ACC112 (cell line): ENCODE measurements at regions not wholly inside any gene's neighbourhood (a gene's known extent, or its start where the extent isn't known, plus 50 kb on each side); places are given as distances from the start of the nearest gene placed in this dataset.

ENCODE experiments used
- H2AFZ ChIP-seq: fragments of 200-600 bp; sonication (generic); one replicate; pipeline ENCODE4 v1.6.0; 2017; ENCODE audit warnings: antibody characterized with exemption, low read length; ENCODE audit not compliant: unreplicated experiment
- H3K27ac ChIP-seq: fragments of 200-600 bp; sonication (generic); 2 replicates; pipeline ENCODE4 v1.5.1; 2014; ENCODE audit warnings: low read depth, mild to moderate bottlenecking, antibody characterized with exemption, low read length, moderate library complexity
- H3K27me3 ChIP-seq: fragments of 200-600 bp; sonication (generic); 2 replicates; pipeline ENCODE4 v1.6.1; 2014; ENCODE audit warnings: mild to moderate bottlenecking, antibody characterized with exemption, low read length, moderate library complexity, mixed read lengths; ENCODE audit not compliant: insufficient read depth
- H3K36me3 ChIP-seq: fragments of 200-600 bp; sonication (generic); 2 replicates; pipeline ENCODE4 v1.6.1; 2016; ENCODE audit warnings: mild to moderate bottlenecking, antibody characterized with exemption, low read length, moderate library complexity, mixed read lengths; ENCODE audit not compliant: insufficient read depth
- H3K4me1 ChIP-seq: fragments of 200-600 bp; sonication (generic); one replicate; pipeline ENCODE4 v1.6.1; 2016; ENCODE audit warnings: low read length, mixed read lengths; ENCODE audit not compliant: insufficient read depth, unreplicated experiment, control insufficient read depth
- H3K4me3 ChIP-seq: fragments of 200-600 bp; sonication (generic); 2 replicates; pipeline ENCODE4 v1.5.1; 2014; ENCODE audit warnings: mild to moderate bottlenecking, low read depth, low read length
- H3K79me2 ChIP-seq: fragments of 200-600 bp; sonication (generic); one replicate; pipeline ENCODE4 v1.6.0; 2016; ENCODE audit warnings: low read length; ENCODE audit not compliant: control insufficient read depth, unreplicated experiment, insufficient read depth

DNA sequence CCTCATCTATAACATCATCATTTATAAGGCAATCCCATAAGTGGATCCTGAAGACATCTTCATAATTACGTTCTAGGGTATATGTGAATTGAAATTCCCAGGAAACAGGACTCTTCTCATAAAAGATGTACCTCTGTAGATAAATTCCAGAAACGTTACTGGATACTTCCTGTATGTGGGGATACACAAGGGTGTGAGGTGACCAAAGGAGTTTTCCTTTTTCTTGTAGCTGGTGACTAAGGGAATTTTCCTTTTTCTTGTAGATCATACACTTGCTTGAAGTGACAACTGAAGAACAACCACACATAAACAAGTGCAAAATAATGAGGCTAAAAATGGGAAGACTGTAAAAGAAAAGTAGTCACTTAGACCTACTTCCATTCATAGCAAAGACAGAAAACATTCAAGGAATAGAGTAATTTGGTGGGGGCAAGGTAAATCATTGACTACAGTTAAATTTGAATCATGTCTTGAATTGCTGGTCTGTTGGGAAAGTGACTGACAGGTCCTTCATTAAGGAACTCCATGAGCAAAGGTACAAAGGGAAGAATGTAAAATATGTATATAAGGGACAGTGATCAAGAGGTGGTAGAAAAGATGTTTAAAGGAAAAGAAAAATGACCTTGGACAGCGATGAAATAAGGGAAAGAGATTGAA, 53.2 kb upstream of the UBE2E3 start:
- H3K79me2 ChIP-seq: no peaks in the 10 kb centered on the region
- no peak overlapping the region for H2AFZ ChIP-seq
- no peaks in the 10 kb centered on the region for H3K4me1 ChIP-seq
- no peaks in the 10 kb centered on the region for H3K36me3 ChIP-seq
- H3K27me3 ChIP-seq: no peaks in the 10 kb centered on the region
- H3K27ac ChIP-seq: no peak overlapping the region
- no peak overlapping the region for H3K4me3 ChIP-seq

DNA sequence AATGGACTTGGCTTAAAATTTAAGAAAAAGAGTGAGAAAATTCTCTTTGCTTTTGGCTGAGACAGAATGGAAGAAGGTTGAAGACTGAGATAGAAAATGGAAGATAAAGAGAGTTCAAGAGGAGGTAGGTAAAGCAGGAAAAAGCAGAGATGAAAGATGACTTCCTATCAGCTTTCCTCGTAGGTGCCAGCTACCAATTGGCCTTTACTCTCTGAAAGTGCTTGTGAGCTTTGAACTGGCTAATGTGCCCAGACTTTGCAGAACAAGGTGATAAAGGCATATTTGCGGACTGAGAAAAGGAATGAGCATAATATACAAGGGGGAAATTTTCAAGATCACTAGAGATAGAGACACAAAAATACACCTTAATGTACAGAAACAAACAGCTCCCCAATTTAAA, 54.7 kb upstream of the UBE2E3 start:
- no peak overlapping the region for H2AFZ ChIP-seq
- no peak overlapping the region for H3K27ac ChIP-seq
- no peak overlapping the region for H3K4me3 ChIP-seq
- H3K4me1 ChIP-seq: no peaks in the 10 kb centered on the region
- H3K79me2 ChIP-seq: no peaks in the 10 kb centered on the region
- no peaks in the 10 kb centered on the region for H3K27me3 ChIP-seq
- H3K36me3 ChIP-seq: no peaks in the 10 kb centered on the region

DNA sequence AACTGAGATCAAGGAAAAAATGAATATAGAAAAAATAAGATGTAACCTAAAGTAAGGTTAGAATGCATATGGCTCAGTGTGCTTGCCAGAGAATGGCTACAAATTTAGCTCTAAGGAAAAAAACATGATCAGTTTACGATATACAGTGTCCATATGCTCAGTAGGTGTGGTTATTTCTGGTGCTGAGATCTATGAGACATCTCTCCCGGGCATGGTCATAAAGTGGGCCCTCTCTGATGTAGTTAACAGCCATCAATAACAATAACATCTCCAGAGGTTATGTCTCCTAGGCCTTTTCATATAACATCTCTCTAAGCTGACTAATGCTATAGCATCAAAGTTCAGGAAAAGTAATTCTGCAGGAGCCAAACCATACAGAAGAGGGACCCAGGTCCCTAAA, 56.3 kb upstream of the UBE2E3 start:
- no peak overlapping the region for H2AFZ ChIP-seq

GRCh38 chr2:180910831-180911665, 69.4 kb upstream of the UBE2E3 start:
- Histone ChIP-seq H3K4me3 (no peak overlapping the region), H3K27me3 (no peaks in the 10 kb centered on the region), H3K36me3 (no peaks in the 10 kb centered on the region), H3K4me1 (peaks cover 13% of the 10 kb centered on the region), H2AFZ (peak overlapping the region; percentile 15), H3K79me2 (no peaks in the 10 kb centered on the region), H3K27ac (no peak overlapping the region)

More for the DNA sequence above, 56.3 kb upstream of the UBE2E3 start:
- H3K79me2 ChIP-seq: no peaks in the 10 kb centered on the region
- H3K27me3 ChIP-seq: no peaks in the 10 kb centered on the region
- H3K27ac ChIP-seq: no peak overlapping the region
- no peak overlapping the region for H3K4me3 ChIP-seq
- no peaks in the 10 kb centered on the region for H3K4me1 ChIP-seq
- H3K36me3 ChIP-seq: no peaks in the 10 kb centered on the region

- H3K27ac ChIP-seq: no peak overlapping the region
- peaks cover 13% of the 10 kb centered on the region for H3K4me1 ChIP-seq
- H3K27me3 ChIP-seq: no peaks in the 10 kb centered on the region
- no peaks in the 10 kb centered on the region for H3K36me3 ChIP-seq
- no peak overlapping the region for H3K4me3 ChIP-seq
- H3K79me2 ChIP-seq: no peaks in the 10 kb centered on the region
- H2AFZ ChIP-seq: peak overlapping the region; percentile 33
Observed at GRCh38 chr2:180907731-180908130, 72.7 kb upstream of the UBE2E3 start.

DNA sequence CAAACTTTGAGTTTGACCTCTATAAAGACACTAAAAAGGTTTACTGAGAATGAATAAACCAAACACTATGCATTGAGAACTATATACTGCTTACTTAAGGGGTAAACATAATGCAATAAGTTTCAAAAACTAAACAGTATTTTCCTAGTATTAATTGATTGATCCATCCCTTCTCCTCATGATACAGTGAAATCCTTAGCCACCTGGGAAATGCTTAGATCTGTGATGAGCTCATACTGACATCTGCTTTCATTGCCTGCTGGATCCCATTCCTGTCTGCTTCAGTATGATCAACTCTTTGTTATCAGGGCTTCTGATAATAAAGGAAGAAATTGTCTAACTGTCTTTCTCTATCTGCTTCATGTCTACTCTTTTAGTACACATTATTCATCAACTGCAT, 74.9 kb upstream of the UBE2E3 start:
- no peak overlapping the region for H3K4me3 ChIP-seq
- H3K36me3 ChIP-seq: no peaks in the 10 kb centered on the region
- no peak overlapping the region for H3K27ac ChIP-seq
- H3K27me3 ChIP-seq: no peaks in the 10 kb centered on the region
- peaks cover 13% of the 10 kb centered on the region for H3K4me1 ChIP-seq
- H2AFZ ChIP-seq: no peak overlapping the region
- no peaks in the 10 kb centered on the region for H3K79me2 ChIP-seq

GRCh38 chr2:180905002-180905401, 75.4 kb upstream of the UBE2E3 start:
- Histone ChIP-seq H3K27me3 (no peaks in the 10 kb centered on the region), H3K36me3 (no peaks in the 10 kb centered on the region), H3K79me2 (no peaks in the 10 kb centered on the region), H3K4me3 (no peak overlapping the region), H2AFZ (no peak overlapping the region), H3K27ac (no peak overlapping the region), H3K4me1 (peaks cover 13% of the 10 kb centered on the region)

DNA sequence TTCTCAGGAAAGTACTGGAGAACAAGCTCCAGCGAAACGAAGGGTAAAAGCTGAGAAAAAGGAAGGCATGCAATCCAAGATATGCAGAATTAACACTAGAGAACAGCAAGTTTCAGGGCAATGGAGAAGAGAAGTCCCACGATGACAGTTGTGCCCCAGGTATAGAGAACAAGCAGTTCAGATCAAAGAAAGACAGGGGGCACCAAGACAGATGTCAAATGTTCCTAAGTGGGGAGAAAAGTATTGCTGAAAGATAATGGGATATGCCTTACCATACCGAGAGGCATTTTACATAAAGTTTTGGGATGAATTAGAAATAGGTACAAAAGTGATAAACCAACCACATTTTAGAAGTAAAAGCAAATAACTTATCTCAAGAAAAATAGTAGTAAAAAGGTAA, 79.1 kb upstream of the UBE2E3 start:
- H2AFZ ChIP-seq: no peak overlapping the region
- H3K27ac ChIP-seq: no peak overlapping the region
- H3K4me1 ChIP-seq: no peaks in the 10 kb centered on the region
- no peak overlapping the region for H3K4me3 ChIP-seq
- H3K36me3 ChIP-seq: no peaks in the 10 kb centered on the region
- no peaks in the 10 kb centered on the region for H3K79me2 ChIP-seq
- no peaks in the 10 kb centered on the region for H3K27me3 ChIP-seq

GRCh38 chr2:180893752-180894151, 86.7 kb upstream of the UBE2E3 start:
- Histone ChIP-seq H3K36me3 (no peaks in the 10 kb centered on the region), H2AFZ (no peak overlapping the region), H3K27ac (no peak overlapping the region), H3K4me3 (no peak overlapping the region), H3K79me2 (no peaks in the 10 kb centered on the region), H3K27me3 (no peaks in the 10 kb centered on the region), H3K4me1 (peaks cover 10% of the 10 kb centered on the region)

DNA sequence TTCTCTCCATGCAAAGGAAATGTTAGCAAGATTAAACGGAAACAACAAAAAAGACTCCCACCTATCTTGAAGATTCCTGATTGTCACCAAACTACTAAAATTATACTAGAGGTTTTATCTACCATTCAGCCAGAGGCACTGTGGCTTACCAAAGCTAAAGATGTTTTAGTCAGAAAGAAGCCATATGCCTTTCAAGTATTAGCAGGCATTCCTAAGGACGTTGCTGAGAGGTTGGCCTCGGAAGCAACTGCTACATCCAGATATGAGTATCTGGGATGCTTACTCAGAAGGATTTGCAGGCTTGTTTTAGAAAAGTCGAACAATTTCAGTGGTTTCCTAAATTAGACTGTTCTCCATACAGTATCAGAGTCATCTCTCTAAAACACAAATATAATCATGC, 88.3 kb upstream of the UBE2E3 start:
- H3K4me3 ChIP-seq: no peak overlapping the region
- no peaks in the 10 kb centered on the region for H3K36me3 ChIP-seq
- H2AFZ ChIP-seq: no peak overlapping the region
- H3K27me3 ChIP-seq: no peaks in the 10 kb centered on the region
- H3K4me1 ChIP-seq: peaks cover 10% of the 10 kb centered on the region
- no peaks in the 10 kb centered on the region for H3K79me2 ChIP-seq
- no peak overlapping the region for H3K27ac ChIP-seq

DNA sequence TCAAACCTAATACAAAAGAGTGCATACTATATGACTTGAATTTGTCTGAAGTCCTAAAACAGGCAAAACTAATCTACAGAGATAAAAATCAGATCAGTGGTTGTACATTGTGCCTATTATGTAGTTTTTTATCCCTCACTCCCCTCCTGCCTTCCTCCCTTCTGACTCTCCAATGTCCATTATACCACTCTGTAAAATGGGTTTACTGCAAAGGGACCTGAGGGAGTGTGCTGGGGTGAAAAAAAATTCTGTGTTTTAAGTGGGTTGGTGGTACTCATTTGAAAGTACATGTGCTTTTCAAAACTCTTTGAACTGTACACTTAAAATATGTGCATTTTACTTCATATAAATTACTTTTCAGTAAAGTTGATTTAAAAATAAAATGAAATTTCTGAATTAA, 89.0 kb upstream of the UBE2E3 start:
- Histone ChIP-seq H3K79me2 (no peaks in the 10 kb centered on the region), H3K27ac (no peak overlapping the region), H3K36me3 (no peaks in the 10 kb centered on the region), H2AFZ (no peak overlapping the region), H3K4me1 (peaks cover 10% of the 10 kb centered on the region), H3K4me3 (no peak overlapping the region), H3K27me3 (no peaks in the 10 kb centered on the region)
